A549 (cell line): ENCODE measurements at regions not wholly inside any gene's neighbourhood (a gene's known extent, or its start where the extent isn't known, plus 50 kb on each side); places are given as distances from the start of the nearest gene placed in this dataset.

Experiments
- ATAC-seq, 2 experiments: fragments of 200-7000 bp in 1 of 2; fragments of >200 bp in 1 of 2; cut with Nextera tagmentation in 1 of 2; cut with Tn5 transposase in 1 of 2; 3 replicates each; pipeline versions ENCODE4 v1.8.0 to v1.9.1; 2018 to 2020; ENCODE audit warnings: mild to moderate bottlenecking in 1 of 2, moderate library complexity in 1 of 2
- CTCF ChIA-PET: fragments of 300-600 bp; sonication (Branson Sonifier 250); formaldehyde crosslinking; extraction: SDS; loops from one replicate; lab custom pipeline; 2021; ENCODE audit warnings: antibody characterized with exemption, inconsistent platforms; lab: Yijun Ruan, JAX
- POLR2A ChIA-PET: fragments of 350-600 bp; formaldehyde crosslinking; extraction: SDS; loops from one replicate; lab custom pipeline; 2021; ENCODE audit warnings: antibody characterized with exemption, inconsistent platforms; lab: Yijun Ruan, JAX
- DNase-seq, 2 experiments: peaks; one replicate each; pipeline versions ENCODE4 v3.0.0 to v3.0.0-alpha.2; 2011 to 2016; ENCODE audit warnings: low read depth in 1 of 2, low spot score in 1 of 2
- FAIRE-seq: peaks from 2 replicates; lab custom pipeline; 2011; peaks lifted over from hg19 to GRCh38; lab: Jason Lieb, UNC
- H3K27ac ChIP-seq, 2 experiments: fragments of >200 bp; sonication (Bioruptor Twin); formaldehyde crosslinking; 3 replicates each; pipeline ENCODE4 v1.5.1; 2016 to 2017
- H3K4me1 ChIP-seq: fragments of >200 bp; sonication (Bioruptor Twin); formaldehyde crosslinking; 3 replicates; pipeline ENCODE4 v1.6.1; 2016
- H3K4me2 ChIP-seq: fragments of >200 bp; sonication (Bioruptor Twin); formaldehyde crosslinking; 3 replicates; pipeline ENCODE4 v1.6.1; 2016
- H3K4me3 ChIP-seq: fragments of >200 bp; sonication (Bioruptor Twin); formaldehyde crosslinking; 3 replicates; pipeline ENCODE4 v1.5.1; 2016
- H3K9me3 ChIP-seq: fragments of >200 bp; sonication (Bioruptor Twin); formaldehyde crosslinking; 3 replicates; pipeline ENCODE4 v1.6.1; 2016
- CEBPB ChIP-seq, 2 experiments: fragments of >200 bp in 1 of 2; sonication (Bioruptor Twin) in 1 of 2; formaldehyde crosslinking in 1 of 2; IDR thresholded peaks; 2 replicates each; pipeline ENCODE4 v1.6.1; 2012 to 2016
- CHD2 ChIP-seq: fragments of 150-350 bp; IDR thresholded peaks from 2 replicates; pipeline ENCODE4 v1.6.1; 2014; ENCODE audit warnings: low read length; ENCODE audit not compliant: partially characterized antibody
- FOSL2 ChIP-seq, 2 experiments: fragments of 450-650 bp in 1 of 2; fragments of >200 bp in 1 of 2; sonication (Bioruptor Twin) in 1 of 2; formaldehyde crosslinking; IDR thresholded peaks; 2 replicates each; pipeline versions ENCODE4 v1.5.0 to v1.6.1; 2016 to 2020; ENCODE audit warnings: mild to moderate bottlenecking in 1 of 2, moderate library complexity in 1 of 2
- HDAC2 ChIP-seq: fragments of 200-600 bp; sonication (generic); IDR thresholded peaks from 2 replicates; pipeline ENCODE4 v1.6.1; 2016
- HEYL ChIP-seq: fragments of 250-450 bp; sonication (Bioruptor Pico); IDR thresholded peaks from 2 replicates; pipeline ENCODE4 v1.8.0; 2021; ENCODE audit warnings: mild to moderate bottlenecking, moderate library complexity
- HMGXB4 ChIP-seq: fragments of 250-450 bp; sonication (Bioruptor Pico); IDR thresholded peaks from 2 replicates; pipeline ENCODE4 v1.5.0; 2021; ENCODE audit warnings: mild to moderate bottlenecking, moderate library complexity, borderline replicate concordance
- HOXB13 ChIP-seq: fragments of 250-450 bp; sonication (Bioruptor Pico); IDR thresholded peaks from 2 replicates; pipeline ENCODE4 v1.5.0; 2020; ENCODE audit warnings: low read depth, mild to moderate bottlenecking, moderate library complexity
- KDM5A ChIP-seq: fragments of 200-600 bp; sonication (generic); IDR thresholded peaks from 2 replicates; pipeline ENCODE4 v1.6.1; 2016; ENCODE audit warnings: antibody characterized with exemption, mild to moderate bottlenecking
- MAFK ChIP-seq: fragments of 450-650 bp; IDR thresholded peaks from 2 replicates; pipeline ENCODE4 v1.6.1; 2014; ENCODE audit not compliant: partially characterized antibody
- NPAS2 ChIP-seq: fragments of 250-450 bp; sonication (Bioruptor Pico); IDR thresholded peaks from 2 replicates; pipeline ENCODE4 v1.8.0; 2022; ENCODE audit warnings: mild to moderate bottlenecking, moderate library complexity, borderline replicate concordance
- POLR2A ChIP-seq: IDR thresholded peaks from 2 replicates; pipeline ENCODE4 v1.6.1; 2012; ENCODE audit warnings: mild to moderate bottlenecking, low read length
- RAD21 ChIP-seq, 2 experiments: fragments of >200 bp in 1 of 2; sonication (Bioruptor Twin) in 1 of 2; formaldehyde crosslinking in 1 of 2; IDR thresholded peaks in 1 of 2; conservative IDR thresholded peaks in 1 of 2; 2 replicates in 1 of 2; 3 replicates in 1 of 2; pipeline ENCODE4 v1.6.1; 2012 to 2018; ENCODE audit warnings: inconsistent platforms in 1 of 2
- RARB ChIP-seq: fragments of 250-450 bp; sonication (Bioruptor Pico); IDR thresholded peaks from 2 replicates; pipeline ENCODE4 v1.8.0; 2021; ENCODE audit warnings: mild to moderate bottlenecking, moderate library complexity
- RNF2 ChIP-seq: fragments of 200-600 bp; sonication (generic); IDR thresholded peaks from 2 replicates; pipeline ENCODE4 v1.6.1; 2016; ENCODE audit warnings: low read depth, mild to moderate bottlenecking, antibody characterized with exemption, moderate library complexity, borderline replicate concordance
- TFCP2L1 ChIP-seq: fragments of 250-450 bp; sonication (Bioruptor Pico); IDR thresholded peaks from 2 replicates; pipeline ENCODE4 v1.5.0; 2021; ENCODE audit warnings: mild to moderate bottlenecking
- TP53 ChIP-seq: fragments of 250-450 bp; sonication (Bioruptor Pico); IDR thresholded peaks from 2 replicates; pipeline ENCODE4 v1.5.0; 2021; ENCODE audit warnings: mild to moderate bottlenecking, moderate library complexity
- USF2 ChIP-seq: fragments of 450-650 bp; IDR thresholded peaks from 2 replicates; pipeline ENCODE4 v1.6.1; 2014; ENCODE audit warnings: antibody characterized with exemption
- WGBS: methylation state at CpG from one replicate; pipeline ENCODE4 v1.1.6; 2017; ENCODE audit errors: missing lambda C conversion rate; 5-methylcytosine and 5-hydroxymethylcytosine counted together
- TF ChIP-seq, protein P1 (sequence below): fragments of >200 bp; sonication (Bioruptor Twin); formaldehyde crosslinking; IDR thresholded peaks from 3 replicates; pipeline ENCODE4 v1.6.1; 2016
- TF ChIP-seq, protein P2 (sequence below): fragments of 150-350 bp; IDR thresholded peaks from 2 replicates; pipeline ENCODE4 v1.6.1; 2014; ENCODE audit warnings: low read depth, mild to moderate bottlenecking, low read length

GRCh38 chr5:107153283-107153682 lies 517.5 kb downstream of the EFNA5 start:
- DNase-seq = no peak
- WGBS = 30% methylated on average over 2 of the region's 2 CpGs
- POLR2A ChIA-PET = no interaction called here
- Histone ChIP-seq H3K9me3 (no peaks in the 10 kb centered on the region), H3K4me2 (no peak overlapping the region), H3K27ac (no peak overlapping the region), H3K4me3 (no peak overlapping the region), H3K4me1 (no peaks in the 10 kb centered on the region)
- CTCF ChIA-PET = no interaction called here
- no peak for FAIRE-seq
- no peak for ATAC-seq
- no peak for TF ChIP-seq TP53 (CRISPR knock-in tag)
- no peak for TF ChIP-seq CHD2
- TF ChIP-seq HMGXB4 (CRISPR knock-in tag) = no peak
- TF ChIP-seq HEYL (CRISPR knock-in tag) = no peak
- no peak for TF ChIP-seq HDAC2
- no peak for TF ChIP-seq TFCP2L1 (CRISPR knock-in tag)
- no peak for TF ChIP-seq CEBPB (IDR thresholded peaks at IDR 0.05)
- TF ChIP-seq MAFK = no peak
- TF ChIP-seq RAD21 (conservative IDR thresholded peaks at IDR 0.05 in 1 of 2, IDR thresholded peaks at IDR 0.05 in 1 of 2) = no peak
- no peak for TF ChIP-seq NPAS2
- TF ChIP-seq RARB (CRISPR knock-in tag) = no peak
- TF ChIP-seq, protein P1, sequence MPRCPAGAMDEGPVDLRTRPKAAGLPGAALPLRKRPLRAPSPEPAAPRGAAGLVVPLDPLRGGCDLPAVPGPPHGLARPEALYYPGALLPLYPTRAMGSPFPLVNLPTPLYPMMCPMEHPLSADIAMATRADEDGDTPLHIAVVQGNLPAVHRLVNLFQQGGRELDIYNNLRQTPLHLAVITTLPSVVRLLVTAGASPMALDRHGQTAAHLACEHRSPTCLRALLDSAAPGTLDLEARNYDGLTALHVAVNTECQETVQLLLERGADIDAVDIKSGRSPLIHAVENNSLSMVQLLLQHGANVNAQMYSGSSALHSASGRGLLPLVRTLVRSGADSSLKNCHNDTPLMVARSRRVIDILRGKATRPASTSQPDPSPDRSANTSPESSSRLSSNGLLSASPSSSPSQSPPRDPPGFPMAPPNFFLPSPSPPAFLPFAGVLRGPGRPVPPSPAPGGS = no peak
- no peak for TF ChIP-seq FOSL2 (IDR thresholded peaks at IDR 0.05)
- TF ChIP-seq FOSL2 (CRISPR knock-in tag; IDR thresholded peaks at IDR 0.05) = no peak
- no peak for TF ChIP-seq POLR2A
- TF ChIP-seq, protein P2, sequence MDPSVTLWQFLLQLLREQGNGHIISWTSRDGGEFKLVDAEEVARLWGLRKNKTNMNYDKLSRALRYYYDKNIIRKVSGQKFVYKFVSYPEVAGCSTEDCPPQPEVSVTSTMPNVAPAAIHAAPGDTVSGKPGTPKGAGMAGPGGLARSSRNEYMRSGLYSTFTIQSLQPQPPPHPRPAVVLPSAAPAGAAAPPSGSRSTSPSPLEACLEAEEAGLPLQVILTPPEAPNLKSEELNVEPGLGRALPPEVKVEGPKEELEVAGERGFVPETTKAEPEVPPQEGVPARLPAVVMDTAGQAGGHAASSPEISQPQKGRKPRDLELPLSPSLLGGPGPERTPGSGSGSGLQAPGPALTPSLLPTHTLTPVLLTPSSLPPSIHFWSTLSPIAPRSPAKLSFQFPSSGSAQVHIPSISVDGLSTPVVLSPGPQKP = no peak
- TF ChIP-seq HOXB13 (CRISPR knock-in tag) = no peak
- TF ChIP-seq RNF2 = no peak

GRCh38 chr5:107149243-107150005 lies 521.3 kb downstream of the EFNA5 start:
- no peak for TF ChIP-seq HDAC2
- no peak for TF ChIP-seq KDM5A
- TF ChIP-seq USF2 = no peak
- FAIRE-seq (peak; percentile 7), ATAC-seq (no peak), DNase-seq (no peak)
- Histone ChIP-seq H3K4me2 (no peak overlapping the region), H3K4me1 (no peaks in the 10 kb centered on the region), H3K4me3 (no peak overlapping the region), H3K27ac (no peak overlapping the region), H3K9me3 (no peaks in the 10 kb centered on the region)
- ChIA-PET CTCF (interaction anchor here (1.5 kb wide), 1 partner anchor 10 kb away, joined by 4 read pairs; no protein-coding TSS in a partner anchor), POLR2A (no interaction called here)
- 37% methylated on average over 3 of the region's 3 CpGs for WGBS
